G401 (cell line): ENCODE measurements at regions not wholly inside any gene's neighbourhood (a gene's known extent, or its start where the extent isn't known, plus 50 kb on each side); places are given as distances from the start of the nearest gene placed in this dataset.

Experiments
- DNase-seq: peaks from one replicate; pipeline ENCODE4 v3.0.0-alpha.2; 2015; ENCODE audit warnings: low spot score
- in situ Hi-C: cut with HindIII; loops from 2 replicates; pipeline ENCODE4 v1.10.0; 2016; ENCODE audit warnings: low sequenced_read_pairs, mixed read lengths

DNA sequence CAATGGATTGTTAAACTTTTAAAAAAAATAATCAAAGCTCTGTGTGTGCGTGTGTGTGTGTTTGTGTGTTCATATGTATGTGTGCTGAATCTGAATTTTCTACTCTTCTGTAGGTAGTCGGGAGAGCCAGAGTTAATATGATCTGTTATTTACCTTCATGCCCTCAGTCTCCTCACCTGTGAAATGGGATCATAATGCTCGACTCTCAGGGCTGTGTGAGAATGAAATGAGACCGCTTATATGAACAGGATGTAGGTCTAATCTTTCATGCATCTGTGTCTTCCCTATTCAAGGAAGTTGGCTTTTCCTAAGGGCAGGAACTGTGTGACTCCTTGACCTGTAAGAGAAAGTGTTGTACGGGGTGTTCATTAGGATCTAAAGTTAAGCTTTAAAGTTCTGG is 182.2 kb downstream of the RPLP1 start:
- no peak for DNase-seq
- in situ Hi-C loops: no loop called here

DNA sequence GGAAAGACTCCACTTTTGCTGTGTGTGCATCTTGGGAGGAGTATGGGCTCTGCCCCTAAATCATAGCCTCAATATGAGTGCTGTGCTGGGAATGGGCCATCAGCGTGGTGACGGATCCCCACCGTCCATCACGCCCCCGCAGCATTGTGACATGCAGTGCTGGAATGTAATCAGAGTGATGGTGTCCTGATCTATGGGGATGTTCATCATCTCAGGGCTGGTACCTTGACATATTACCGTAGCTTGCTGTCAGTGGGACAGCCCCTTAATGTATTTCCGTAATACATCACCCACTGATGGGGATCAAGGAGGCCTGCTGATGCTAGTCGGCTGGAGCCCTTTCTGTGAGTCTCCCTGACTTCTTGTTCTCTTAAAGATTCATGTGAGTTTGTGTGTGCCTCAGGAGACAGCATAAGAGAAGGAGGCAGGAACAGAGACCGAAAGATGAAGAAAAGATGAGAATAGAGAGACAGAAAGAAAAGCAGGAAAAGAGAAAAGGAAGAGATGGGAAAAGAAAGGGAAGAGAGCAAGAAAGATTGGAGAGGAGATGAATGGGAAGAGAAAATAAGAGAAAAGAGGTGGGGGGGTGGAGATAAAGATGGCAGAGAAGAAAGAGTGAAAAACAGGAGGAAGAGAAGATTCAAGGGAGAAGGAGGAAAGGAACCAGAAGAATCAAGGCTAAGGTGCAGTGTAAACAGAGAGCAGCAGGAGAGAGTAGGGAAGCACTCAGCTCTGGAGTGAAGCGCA is 183.7 kb downstream of the RPLP1 start:
- in situ Hi-C loops: no loop called here

GRCh38 chr15:69637818-69638217 is 185.2 kb downstream of the RPLP1 start:
- no peak for DNase-seq
- in situ Hi-C loops: no loop called here

More for the DNA sequence above, 183.7 kb downstream of the RPLP1 start:
- no peak for DNase-seq

GRCh38 chr15:69643476-69643875 is 190.9 kb downstream of the RPLP1 start:
- DNase-seq: no peak
- in situ Hi-C loops: no loop called here

DNA sequence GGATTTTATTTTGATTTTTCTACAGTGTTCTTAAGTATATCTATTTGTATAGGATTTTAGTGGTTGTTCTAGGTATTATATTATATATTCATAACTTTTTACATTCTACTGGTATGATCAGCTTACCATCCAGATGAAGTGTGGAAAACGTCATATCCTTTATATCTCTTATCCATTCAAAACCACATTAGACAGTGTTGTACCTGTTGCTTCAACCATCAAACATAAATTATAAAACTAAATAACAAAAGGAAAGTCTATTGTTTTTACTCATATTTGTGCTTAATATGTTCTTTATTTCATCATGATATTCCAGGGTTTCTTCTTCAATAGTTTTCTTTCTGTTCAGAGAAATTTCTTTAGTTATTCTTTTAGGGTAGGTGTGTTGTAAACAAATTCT is 191.4 kb downstream of the RPLP1 start:
- in situ Hi-C loops: no loop called here
- no peak for DNase-seq

DNA sequence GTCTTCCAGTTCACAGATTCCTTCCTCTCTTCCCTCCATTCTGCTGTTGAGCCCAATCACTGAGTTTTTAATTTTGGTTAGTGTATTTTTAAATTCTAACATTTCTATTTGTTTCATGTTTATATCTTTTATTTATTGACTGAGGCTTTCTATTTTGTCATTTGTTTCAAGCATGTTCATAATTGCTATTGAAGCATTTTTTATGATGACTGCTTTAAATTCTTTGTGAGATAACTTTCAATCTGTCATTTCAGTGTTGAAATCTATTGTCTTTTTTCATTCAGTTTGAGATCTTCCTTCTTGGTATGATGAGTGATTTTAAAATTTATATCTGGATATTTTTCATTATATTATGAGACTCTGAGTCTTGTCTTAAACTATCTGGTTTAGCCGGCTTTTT is 192.3 kb downstream of the RPLP1 start:
- DNase-seq: no peak
- in situ Hi-C loops: no loop called here

DNA sequence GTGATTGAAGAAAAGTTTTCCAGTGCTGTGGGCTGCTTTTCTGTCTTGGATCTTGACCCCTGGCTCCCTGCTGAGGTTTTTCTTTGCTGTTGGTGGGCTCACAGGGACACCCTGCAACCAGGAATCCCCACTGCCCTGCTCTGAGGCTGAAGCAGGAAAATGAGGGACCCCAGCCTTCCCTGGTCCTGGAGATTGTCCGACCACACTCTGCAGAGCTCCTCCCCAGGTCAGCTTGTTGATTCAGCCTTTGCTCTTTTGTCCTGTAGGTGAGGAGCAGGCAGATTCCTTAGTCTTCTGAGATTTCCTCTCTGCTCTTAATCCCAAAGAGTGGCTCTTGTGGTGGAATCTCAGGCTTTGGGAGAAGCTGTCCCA is 194.5 kb downstream of the RPLP1 start:
- no peak for DNase-seq
- in situ Hi-C loops: no loop called here

DNA sequence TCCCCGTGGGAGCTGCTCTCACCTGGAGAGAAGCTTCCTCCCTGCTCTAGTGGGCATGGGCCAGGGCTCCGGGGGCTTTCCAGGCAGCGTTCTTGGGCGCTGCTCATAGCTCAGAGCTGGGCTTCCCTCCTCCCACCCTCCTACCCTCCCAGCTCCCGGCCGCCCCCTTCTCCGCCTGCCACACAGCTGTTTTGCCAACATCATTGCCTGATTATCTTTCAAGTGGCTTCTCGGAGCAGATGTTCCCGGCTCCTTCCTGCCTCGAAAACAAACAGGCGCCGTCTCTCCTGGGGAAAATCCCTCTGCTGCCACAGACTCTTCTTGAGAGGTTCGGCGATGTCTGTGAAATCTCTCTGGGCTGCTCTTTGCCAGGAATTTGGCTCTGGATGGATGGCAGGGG is 195.6 kb downstream of the RPLP1 start:
- no peak for DNase-seq
- in situ Hi-C loops: no loop called here

GRCh38 chr15:69648775-69649735 is 196.4 kb downstream of the RPLP1 start:
- no peak for DNase-seq
- in situ Hi-C loops: no loop called here

DNA sequence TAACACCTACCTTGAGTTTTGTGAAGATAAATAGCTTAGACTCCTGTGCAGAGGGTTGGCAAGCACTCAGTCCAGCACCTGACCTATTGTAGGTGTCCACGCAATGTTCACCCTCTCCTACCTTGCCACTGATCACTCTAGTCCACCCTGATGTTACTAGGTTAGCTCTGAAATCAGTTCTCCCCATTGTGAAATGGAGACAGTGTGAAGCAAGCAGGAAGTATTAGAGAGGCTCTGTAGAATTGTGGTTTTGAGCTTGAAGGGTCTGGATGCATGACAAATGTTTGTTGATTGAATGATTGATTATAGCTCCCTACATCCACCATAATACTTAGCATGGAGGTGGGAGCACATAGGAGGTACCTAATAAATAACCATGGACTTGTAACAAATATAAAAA is 199.7 kb downstream of the RPLP1 start:
- in situ Hi-C loops: no loop called here
- no peak for DNase-seq

DNA sequence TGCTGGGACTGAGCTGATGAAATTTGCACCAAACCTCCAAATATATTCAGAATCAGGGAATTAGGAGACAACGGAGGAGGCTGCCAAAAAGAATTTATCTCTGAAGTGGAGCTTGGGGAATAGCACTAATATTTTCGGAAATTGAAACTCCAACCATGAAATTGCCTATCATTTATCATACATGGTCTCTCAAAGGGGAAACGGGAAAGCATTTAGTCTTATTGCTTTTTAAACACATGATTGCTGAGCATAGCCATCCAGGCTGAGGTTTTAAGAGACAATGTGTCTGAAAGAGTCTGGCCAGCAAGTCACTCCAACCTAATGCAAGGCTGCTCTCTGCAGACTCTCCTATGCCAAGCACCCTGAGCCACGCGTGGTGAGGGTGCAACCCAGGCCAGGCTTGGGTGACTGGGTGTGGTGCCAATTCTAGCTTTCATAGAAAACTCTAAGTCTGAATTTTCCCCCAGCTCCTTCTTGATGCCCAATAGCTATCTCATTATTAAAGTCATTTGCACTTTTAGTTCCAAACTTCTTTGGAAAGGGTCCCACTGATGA is 200.2 kb downstream of the RPLP1 start:
- DNase-seq: no peak

GRCh38 chr15:69653306-69653705 is 200.7 kb downstream of the RPLP1 start:
- DNase-seq: no peak
- in situ Hi-C loops: no loop called here

More for the DNA sequence above, 200.2 kb downstream of the RPLP1 start:
- in situ Hi-C loops: no loop called here

DNA sequence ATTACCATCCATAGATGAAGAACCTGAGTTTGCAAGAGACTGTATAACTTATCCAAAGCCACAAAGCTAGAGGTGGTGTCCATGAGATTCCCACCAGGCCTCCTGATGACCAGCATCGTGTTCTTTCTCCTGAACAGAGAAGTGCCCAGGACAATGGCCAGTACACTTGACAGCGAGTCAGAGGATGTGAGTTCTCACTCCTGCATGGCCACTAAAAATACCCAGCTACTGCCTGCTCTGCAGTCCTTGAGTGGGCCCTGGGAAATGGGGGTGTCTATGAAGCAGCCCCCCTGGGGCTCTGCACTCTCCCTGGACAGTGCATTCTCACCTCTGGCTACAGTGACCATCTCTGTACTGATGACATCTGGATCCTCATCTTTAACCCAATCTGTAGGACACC is 201.2 kb downstream of the RPLP1 start:
- DNase-seq: no peak
- in situ Hi-C loops: no loop called here

GRCh38 chr15:69656271-69657030 is 203.8 kb downstream of the RPLP1 start:
- DNase-seq: no peak
- in situ Hi-C loops: no loop called here

GRCh38 chr15:69657626-69658025 is 205.0 kb downstream of the RPLP1 start:
- no peak for DNase-seq
- in situ Hi-C loops: no loop called here

GRCh38 chr15:69658411-69658945 is 205.9 kb downstream of the RPLP1 start:
- DNase-seq: no peak
- in situ Hi-C loops: no loop called here

GRCh38 chr15:69659454-69660050 is 206.9 kb downstream of the RPLP1 start:
- in situ Hi-C loops: no loop called here
- no peak for DNase-seq

GRCh38 chr15:69660114-69660513 is 207.5 kb downstream of the RPLP1 start:
- DNase-seq: no peak
- in situ Hi-C loops: no loop called here
